ENCODE measurements at regions not wholly inside any gene's neighbourhood (a gene's known extent, or its start where the extent isn't known, plus 50 kb on each side); places are given as distances from the start of the nearest gene placed in this dataset.

- DNase-seq (ENCODE audit: extremely low read depth, low read depth) = no peak
- TF ChIP-seq, protein P1, sequence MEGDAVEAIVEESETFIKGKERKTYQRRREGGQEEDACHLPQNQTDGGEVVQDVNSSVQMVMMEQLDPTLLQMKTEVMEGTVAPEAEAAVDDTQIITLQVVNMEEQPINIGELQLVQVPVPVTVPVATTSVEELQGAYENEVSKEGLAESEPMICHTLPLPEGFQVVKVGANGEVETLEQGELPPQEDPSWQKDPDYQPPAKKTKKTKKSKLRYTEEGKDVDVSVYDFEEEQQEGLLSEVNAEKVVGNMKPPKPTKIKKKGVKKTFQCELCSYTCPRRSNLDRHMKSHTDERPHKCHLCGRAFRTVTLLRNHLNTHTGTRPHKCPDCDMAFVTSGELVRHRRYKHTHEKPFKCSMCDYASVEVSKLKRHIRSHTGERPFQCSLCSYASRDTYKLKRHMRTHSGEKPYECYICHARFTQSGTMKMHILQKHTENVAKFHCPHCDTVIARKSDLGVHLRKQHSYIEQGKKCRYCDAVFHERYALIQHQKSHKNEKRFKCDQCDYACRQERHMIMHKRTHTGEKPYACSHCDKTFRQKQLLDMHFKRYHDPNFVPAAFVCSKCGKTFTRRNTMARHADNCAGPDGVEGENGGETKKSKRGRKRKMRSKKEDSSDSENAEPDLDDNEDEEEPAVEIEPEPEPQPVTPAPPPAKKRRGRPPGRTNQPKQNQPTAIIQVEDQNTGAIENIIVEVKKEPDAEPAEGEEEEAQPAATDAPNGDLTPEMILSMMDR (IDR thresholded peaks at IDR 0.05; ENCODE audit: low read depth, low read length) = no peak
Measured at GRCh38 chr2:134144651-134145050, 109.2 kb upstream of the MGAT5 start.

DNA sequence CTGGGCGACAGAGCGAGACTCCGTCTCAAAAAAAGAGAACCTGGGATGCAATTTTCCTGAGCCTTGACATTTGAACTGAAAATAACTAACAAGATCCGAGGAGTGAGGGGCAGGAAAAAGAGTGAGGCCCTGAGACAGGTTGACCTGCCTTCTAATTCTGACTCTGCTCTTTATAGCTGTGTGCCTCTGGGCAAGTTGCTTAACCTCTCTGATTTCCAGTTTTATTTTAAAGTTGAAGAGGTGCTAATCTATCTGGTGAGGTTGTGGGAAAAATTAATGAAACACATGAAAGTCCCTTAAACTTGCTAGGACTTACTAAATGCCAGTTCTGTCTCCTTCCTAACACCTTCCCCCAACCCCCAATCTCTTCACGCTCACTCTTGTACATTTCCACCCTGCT lies 108.4 kb upstream of the MGAT5 start:
- TF ChIP-seq, protein P1 (IDR thresholded peaks at IDR 0.05; ENCODE audit: low read depth, low read length) = no peak
- DNase-seq (ENCODE audit: extremely low read depth, low read depth) = no peak

GRCh38 chr2:134146161-134146560 lies 107.7 kb upstream of the MGAT5 start:
- DNase-seq (ENCODE audit: extremely low read depth, low read depth) = no peak

DNA sequence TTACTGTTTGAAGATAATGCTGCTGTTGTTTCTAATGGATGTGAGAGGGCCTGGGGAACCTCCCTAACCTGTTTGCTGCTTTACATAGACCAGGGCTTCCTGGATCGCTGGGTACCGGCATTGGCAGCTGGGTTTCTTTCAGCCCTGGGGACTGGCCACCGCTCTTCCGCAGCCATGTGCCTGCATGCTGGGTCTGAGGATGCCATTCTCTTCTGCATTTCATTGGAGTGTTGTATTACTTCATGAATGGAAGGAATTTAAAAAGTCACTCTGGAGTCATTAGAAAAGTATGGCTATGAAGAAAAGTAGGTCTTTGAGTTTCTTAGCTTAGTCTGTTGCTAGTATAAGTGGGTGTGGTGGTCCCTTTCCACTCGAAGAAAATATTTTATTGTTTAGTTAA lies 107.3 kb upstream of the MGAT5 start:
- TF ChIP-seq, protein P1 (IDR thresholded peaks at IDR 0.05; ENCODE audit: low read depth, low read length) = no peak
- no peak for DNase-seq (ENCODE audit: extremely low read depth, low read depth)

More at GRCh38 chr2:134146161-134146560, 107.7 kb upstream of the MGAT5 start:
- TF ChIP-seq, protein P1 (IDR thresholded peaks at IDR 0.05; ENCODE audit: low read depth, low read length) = no peak

- DNase-seq (ENCODE audit: extremely low read depth, low read depth) = no peak
- TF ChIP-seq, protein P1 (IDR thresholded peaks at IDR 0.05; ENCODE audit: low read depth, low read length) = no peak
Measured at GRCh38 chr2:134148172-134148571, 105.7 kb upstream of the MGAT5 start.

- TF ChIP-seq, protein P1 (IDR thresholded peaks at IDR 0.05; ENCODE audit: low read depth, low read length) = no peak
- no peak for DNase-seq (ENCODE audit: extremely low read depth, low read depth)
Measured at GRCh38 chr2:134148843-134149472, 104.9 kb upstream of the MGAT5 start.

DNA sequence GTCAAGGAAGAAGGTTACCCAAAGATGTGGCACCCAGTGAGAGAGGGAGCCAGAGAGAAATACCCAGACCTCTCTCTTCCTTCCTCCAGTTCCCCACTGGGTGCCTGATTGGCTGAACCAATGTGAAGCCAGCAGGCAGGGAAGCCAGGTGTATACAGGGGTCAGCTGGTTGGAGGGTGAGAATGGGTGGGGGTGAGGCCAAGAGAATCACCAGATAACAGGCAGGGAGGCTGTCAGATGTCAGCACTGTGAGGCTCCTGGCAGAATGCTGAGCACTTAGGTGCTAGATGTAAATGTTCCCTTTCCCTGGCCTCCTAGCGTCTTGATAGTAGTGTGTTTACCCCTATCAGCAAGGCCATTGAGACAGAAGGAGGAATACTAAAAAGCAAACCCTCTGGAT lies 104.0 kb upstream of the MGAT5 start:
- DNase-seq (ENCODE audit: extremely low read depth, low read depth) = no peak

More for the DNA sequence above, 104.0 kb upstream of the MGAT5 start:
- TF ChIP-seq, protein P1 (IDR thresholded peaks at IDR 0.05; ENCODE audit: low read depth, low read length) = no peak
